HG02840 (cell line): ENCODE measurements at regions not wholly inside any gene's neighbourhood (a gene's known extent, or its start where the extent isn't known, plus 50 kb on each side); places are given as distances from the start of the nearest gene placed in this dataset.

ENCODE experiments used
- ATAC-seq: cut with Tn5 transposase; IDR thresholded peaks from one replicate; pipeline ENCODE4 v1.9.1; 2021; ENCODE audit warnings: mild to moderate bottlenecking, moderate library complexity, moderate number of reproducible peaks; ENCODE audit not compliant: unreplicated experiment, low FRiP score

GRCh38 chr2:150735894-150736498 lies 248.5 kb upstream of the RND3 start:
- ATAC-seq, result no peak

DNA sequence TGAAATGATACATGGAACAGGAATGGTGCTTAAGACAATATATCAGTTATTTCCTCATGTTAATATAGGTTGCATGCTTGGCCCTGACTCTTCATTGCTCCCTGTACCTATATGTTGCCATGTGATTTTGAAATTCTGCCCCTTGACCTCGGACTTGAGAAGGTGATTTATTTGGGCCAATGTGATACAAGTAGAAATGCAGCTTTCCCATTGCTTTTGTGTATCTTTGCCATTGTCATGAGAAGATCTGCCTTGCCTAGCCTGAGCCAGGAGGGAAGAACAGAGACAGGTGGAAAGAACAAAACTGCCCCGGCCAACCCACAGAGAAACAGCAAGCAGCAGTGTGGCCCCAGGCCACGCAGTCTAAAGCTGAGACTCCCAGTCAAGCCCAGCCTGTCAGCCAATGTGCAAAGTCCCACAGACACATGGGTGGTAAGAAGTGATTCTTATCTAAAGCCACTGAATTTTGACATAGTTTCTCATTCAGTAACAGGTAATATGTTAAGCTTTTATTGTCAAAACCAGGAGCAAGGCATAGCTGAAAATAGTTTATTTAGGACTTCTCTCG lies 245.7 kb upstream of the RND3 start:
- no peak for ATAC-seq

GRCh38 chr2:150732491-150732890 lies 245.0 kb upstream of the RND3 start:
- ATAC-seq, result no peak

GRCh38 chr2:150732064-150732463 lies 244.6 kb upstream of the RND3 start:
- ATAC-seq, result no peak

GRCh38 chr2:150729495-150729955 lies 242.1 kb upstream of the RND3 start:
- peak; percentile 72 for ATAC-seq

DNA sequence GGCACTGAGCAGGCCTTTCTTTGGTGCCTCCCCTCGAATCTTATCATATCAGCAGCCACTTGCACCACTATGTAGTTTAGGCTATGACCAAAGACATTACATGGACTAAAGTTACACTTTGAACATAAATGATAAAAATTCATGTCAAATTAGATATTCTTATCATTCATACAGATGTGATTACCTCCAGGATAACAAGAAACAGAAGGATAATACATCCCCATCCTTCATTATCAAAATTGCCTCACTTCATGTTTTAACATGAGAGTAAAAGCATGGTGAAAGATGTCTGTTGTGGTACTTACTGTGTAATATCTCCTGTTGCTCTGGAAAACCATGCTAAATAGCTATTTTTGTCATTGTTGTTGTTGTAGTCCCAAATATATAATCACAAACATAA lies 230.8 kb upstream of the RND3 start:
- no peak for ATAC-seq

DNA sequence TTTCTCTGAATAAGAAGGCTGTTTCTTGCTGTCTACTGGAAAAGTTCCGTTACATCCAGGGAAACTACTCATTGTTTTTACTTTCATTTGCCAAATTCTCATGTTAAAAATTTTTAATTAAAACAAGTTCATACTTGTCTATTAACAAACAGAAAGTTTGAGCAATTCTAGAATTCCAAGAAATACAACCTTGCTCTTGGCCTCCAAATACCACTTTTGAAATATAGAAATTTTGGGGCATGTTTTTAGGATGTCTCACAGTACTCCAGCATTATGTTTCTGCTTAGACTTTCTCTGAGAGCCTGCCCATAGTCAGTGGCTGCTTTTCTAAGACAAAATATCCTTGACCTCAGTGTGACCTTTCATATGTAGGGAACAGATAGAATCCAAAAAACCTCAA lies 228.7 kb upstream of the RND3 start:
- no peak for ATAC-seq

DNA sequence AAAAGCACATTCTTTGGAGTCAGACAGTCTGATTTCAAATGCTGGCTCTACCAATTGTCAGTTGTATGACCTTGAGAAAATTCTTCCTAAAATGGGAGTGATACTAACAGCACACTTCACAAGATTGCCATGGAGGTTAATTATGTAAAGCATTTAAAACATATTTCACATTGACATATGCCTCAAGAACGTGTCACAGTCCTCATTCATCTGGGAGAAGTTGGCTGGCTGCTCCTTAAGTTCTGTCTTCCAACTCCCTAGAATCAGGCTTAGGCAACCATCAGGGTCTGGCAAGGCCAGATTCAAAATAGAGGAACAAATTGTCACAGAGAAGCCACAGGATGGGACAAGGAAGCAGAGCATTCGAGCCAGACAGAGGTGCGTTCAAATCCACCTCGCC lies 228.0 kb upstream of the RND3 start:
- ATAC-seq, result no peak

DNA sequence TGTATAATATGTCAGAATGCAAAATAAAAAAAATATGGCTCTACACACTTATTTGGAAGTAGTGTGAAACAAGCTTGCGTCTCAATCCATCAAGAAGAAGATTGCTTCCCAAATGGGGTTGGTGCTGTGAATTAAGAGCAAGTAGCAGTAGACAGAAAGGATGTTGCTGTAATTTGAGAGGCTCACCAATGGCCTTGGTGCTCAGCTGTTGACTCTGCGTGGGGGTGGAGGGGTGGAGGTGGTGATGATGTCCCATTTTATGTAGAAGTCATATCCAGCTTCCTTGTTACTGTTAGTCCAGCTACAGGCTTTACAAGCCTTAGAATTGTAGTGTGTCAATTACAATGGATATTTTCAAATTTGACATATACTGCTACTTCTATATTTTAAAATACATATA lies 223.4 kb upstream of the RND3 start:
- ATAC-seq, result no peak

DNA sequence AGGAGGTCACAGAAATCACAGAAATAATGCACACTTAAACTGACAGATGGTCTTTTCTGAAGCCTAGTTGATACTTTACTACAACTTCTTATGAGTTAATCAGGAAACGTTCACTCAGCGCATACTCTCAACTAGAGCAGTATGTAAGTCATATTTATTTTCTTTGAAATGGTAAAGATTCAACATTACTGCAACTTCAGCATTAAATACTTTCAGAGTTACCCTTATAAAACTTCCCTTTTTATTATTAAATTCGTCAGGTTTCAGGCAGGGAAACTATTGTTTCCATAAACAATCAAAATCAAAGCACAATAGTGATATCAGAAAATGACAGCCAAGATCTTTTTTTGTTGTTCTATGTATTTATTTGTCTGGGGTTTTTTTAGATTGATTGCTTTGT lies 222.6 kb upstream of the RND3 start:
- no peak for ATAC-seq

GRCh38 chr2:150706561-150706960 lies 219.1 kb upstream of the RND3 start:
- ATAC-seq, result no peak

DNA sequence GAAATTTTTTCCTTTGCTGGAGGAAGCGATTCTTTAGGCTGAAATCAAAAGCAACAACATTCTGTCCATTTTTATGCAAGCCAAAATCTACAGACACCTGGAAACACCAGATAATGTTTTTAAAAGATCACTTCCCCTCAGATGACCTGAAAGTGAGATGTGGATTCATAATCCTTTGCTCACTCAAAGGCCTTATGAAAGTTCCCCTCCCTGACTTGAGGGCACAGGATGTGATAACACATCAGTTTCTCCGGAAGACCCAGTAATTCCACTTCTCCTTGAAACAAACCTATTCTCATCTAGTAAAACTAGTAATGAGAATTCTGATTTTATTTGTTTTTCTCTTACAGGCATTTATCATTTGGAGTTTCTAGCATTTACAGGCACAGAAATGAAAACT lies 218.3 kb upstream of the RND3 start:
- no peak for ATAC-seq

DNA sequence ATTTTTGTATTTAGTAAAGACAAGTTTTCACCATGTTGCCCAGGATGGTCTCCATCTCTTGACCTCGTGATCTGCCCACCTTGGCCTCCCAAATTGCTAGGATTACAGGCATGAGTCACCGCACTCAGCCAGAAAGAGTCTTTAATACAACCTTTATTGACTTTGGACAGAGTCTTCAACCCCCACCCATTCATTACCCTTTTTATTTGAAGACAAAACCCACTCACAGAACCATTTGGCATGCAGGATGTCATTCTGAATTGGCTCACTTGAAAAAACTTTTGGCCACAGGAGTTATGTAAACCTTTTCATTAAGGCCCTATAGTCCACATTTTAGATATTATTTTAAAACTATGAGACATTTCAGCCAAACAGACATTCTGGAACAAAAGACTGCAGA lies 217.9 kb upstream of the RND3 start:
- ATAC-seq, result no peak

DNA sequence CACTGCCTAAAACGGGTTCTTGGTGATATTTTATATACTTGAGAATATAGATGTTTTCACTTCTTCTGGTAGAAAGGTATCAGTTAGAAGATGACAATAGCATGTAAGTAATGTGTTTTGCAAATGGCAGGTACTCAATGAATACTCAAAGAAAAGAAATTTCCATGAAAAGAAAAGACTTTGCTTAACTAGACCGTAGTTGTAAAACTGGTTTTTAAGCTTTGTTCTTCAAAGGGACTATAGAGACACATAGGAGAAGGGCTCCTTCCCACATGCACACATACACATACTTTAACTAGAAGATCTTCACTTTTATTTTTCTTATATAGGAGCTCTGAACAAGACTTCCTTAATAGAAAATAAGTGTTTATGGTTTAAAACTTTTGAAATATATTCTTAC lies 215.3 kb upstream of the RND3 start:
- no peak for ATAC-seq

DNA sequence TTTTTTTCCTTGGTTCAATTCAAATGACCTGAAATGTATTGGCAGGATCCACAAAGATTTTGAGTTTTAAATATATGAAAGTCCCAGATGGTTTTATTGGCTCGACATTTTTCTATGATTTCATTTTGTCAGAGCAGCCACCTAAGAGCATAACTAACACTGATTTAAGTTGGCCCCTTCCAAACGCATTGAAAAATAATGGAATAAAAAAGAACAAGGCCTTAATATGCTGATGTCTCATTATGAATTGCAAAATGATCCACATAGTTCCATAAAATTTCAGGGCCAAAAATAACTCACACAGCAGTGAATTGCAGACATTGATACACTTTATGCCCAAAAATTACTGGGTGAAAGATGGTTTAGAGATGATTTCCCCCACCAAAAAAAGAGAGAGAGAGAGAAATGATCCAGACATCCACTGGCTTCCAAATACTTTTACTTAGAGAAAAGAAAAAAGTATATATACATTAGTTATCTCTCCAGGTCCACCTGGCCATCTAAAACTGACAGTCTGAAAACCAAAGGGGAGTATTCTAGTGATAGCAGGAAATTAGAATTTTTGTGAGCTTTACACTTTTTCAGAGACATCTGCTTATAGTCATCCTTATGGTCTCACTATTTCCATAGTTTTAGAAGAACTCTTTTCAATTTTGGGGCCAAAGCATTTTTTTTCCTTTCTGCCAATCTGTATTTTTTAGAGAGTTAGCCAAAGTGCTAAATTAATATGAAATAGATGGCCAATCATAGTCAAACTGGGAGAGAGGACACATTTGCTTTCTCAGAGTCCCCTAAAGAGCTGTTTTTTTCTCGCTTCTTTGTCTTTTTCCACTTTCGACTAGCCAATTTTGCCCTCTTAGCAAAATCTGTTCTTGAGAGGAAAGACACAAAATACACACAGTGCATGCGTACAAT lies 213.5 kb upstream of the RND3 start:
- no peak for ATAC-seq

DNA sequence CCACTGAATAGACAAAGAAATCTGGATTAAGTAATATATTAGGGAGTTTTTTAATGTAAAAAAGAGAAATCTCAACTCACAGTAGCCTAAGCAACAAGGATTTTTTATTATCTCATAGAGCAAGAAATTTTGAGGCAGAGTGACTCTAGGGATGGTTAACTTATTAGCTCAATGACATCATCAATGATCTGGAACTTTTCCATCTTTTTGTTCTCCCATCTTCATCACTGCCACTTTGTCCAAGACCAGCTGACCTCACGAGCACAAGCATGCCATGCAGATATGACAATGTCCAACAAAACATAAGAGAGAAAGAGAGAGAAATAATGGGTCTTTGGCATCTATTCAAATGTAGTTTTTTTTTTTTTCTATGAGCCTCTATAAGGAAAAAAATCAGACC lies 211.8 kb upstream of the RND3 start:
- no peak for ATAC-seq

- ATAC-seq, result no peak
These were observed 210.7 kb upstream of the RND3 start for GRCh38 chr2:150698016-150698661.

- ATAC-seq, result no peak
These were observed 210.1 kb upstream of the RND3 start for GRCh38 chr2:150697596-150697995.

DNA sequence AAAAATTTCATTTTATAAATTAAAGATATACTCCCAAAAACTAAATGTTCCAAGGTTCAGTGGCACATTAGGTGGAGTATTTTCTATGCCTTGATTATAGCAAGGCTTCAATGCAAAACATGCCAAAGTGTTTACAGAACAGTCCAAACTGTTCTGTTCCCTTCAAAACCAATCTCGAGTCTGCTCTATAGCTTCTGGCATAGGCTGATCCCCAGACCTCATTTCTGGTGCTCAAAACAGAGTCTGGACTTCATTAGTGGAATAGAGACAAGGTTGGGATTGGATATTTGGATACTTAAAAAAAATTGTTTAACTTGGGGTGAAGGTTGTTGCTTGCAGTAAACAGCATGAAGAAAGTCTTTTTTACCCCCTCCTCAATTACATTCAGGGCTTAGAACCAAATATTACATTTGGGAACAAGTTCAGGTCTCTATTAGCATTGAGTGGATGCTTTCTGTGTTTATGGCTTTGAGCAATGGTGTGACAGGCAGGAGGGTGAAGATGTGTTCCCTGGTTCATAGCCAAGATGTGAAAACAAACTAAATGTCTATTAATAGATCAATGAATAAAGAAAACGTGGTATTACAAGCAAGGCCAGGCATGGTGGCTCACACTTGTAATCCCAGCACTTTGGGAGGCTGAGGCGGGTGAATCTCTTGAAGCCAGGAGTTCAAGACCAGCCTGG lies 208.1 kb upstream of the RND3 start:
- no peak for ATAC-seq

- no peak for ATAC-seq
These were observed 206.1 kb upstream of the RND3 start for GRCh38 chr2:150693556-150693955.

GRCh38 chr2:150690870-150691269 lies 203.4 kb upstream of the RND3 start:
- ATAC-seq, result no peak
